Fibroblast of lung (primary cell): ENCODE measurements at regions not wholly inside any gene's neighbourhood (a gene's known extent, or its start where the extent isn't known, plus 50 kb on each side); places are given as distances from the start of the nearest gene placed in this dataset.

Experiments
- DNase-seq, 2 donors: peaks; one replicate each; pipeline versions ENCODE4 v3.0.0 to v3.0.0-alpha.2; 2010; ENCODE audit warnings: low read depth in 2 of 2
- H2AFZ ChIP-seq: 2 replicates; pipeline ENCODE4 v1.5.1; 2012; ENCODE audit warnings: low read length, control low read depth, inconsistent platforms
- H3K27ac ChIP-seq: 2 replicates; pipeline ENCODE4 v1.5.1; 2011; ENCODE audit warnings: low read length, control low read depth; ENCODE audit not compliant: insufficient read depth
- H3K27me3 ChIP-seq: 2 replicates; pipeline ENCODE4 v1.5.1; 2011; ENCODE audit warnings: mild to moderate bottlenecking, low read length; ENCODE audit not compliant: control insufficient read depth, insufficient read depth
- H3K36me3 ChIP-seq: 2 replicates; pipeline ENCODE4 v1.5.1; 2011; ENCODE audit warnings: low read length; ENCODE audit not compliant: control insufficient read depth, insufficient read depth
- H3K4me1 ChIP-seq: 2 replicates; pipeline ENCODE4 v1.5.1; 2011; ENCODE audit warnings: low read length; ENCODE audit not compliant: control insufficient read depth, insufficient read depth; ENCODE audit errors: extremely low read depth
- H3K4me2 ChIP-seq: 2 replicates; pipeline ENCODE4 v1.5.1; 2011; ENCODE audit warnings: low read length, control low read depth; ENCODE audit not compliant: insufficient read depth; ENCODE audit errors: extremely low read depth
- H3K4me3 ChIP-seq, 4 experiments: fragments of 200-600 bp in 1 of 4; sonication (generic) in 1 of 4; replicated peaks in 1 of 4; 2 replicates each; pipeline ENCODE4 v1.5.1; 2011 to 2016; ENCODE audit warnings: low read length in 4 of 4, low read depth in 3 of 4, mild to moderate bottlenecking in 3 of 4, control low read depth in 2 of 4, inconsistent platforms in 1 of 4, mixed read lengths in 1 of 4; ENCODE audit not compliant: insufficient read depth in 1 of 4; ENCODE audit errors: control extremely low read depth in 1 of 4
- H3K79me2 ChIP-seq: 2 replicates; pipeline ENCODE4 v1.5.1; 2012; ENCODE audit warnings: mild to moderate bottlenecking, low read length, inconsistent platforms; ENCODE audit not compliant: control insufficient read depth, insufficient read depth
- H3K9ac ChIP-seq: 2 replicates; pipeline ENCODE4 v1.5.1; 2011; ENCODE audit warnings: mild to moderate bottlenecking, low read length, control low read depth; ENCODE audit not compliant: insufficient read depth
- H3K9me3 ChIP-seq: 2 replicates; pipeline ENCODE4 v1.5.1; 2012; ENCODE audit warnings: low read depth, low read length; ENCODE audit not compliant: control insufficient read depth, insufficient read depth
- H4K20me1 ChIP-seq: 2 replicates; pipeline ENCODE4 v1.5.1; 2011; ENCODE audit warnings: low read length; ENCODE audit not compliant: control insufficient read depth, insufficient read depth; ENCODE audit errors: extremely low read depth
- EZH2 ChIP-seq: IDR thresholded peaks from 2 replicates; pipeline ENCODE4 v1.5.1; 2012; ENCODE audit warnings: low read length, control low read depth, mild to moderate bottlenecking; ENCODE audit errors: missing control alignments
- TF ChIP-seq, protein P1 (sequence below), 2 donors: IDR thresholded peaks in 1 of 2; conservative IDR thresholded peaks in 1 of 2; 1 replicate in 1 of 2; 2 replicates in 1 of 2; pipeline ENCODE4 v1.5.1; 2011 to 2012; ENCODE audit warnings: low read length in 2 of 2, control low read depth in 1 of 2, inconsistent platforms in 1 of 2, low read depth in 1 of 2, mild to moderate bottlenecking in 1 of 2

DNA sequence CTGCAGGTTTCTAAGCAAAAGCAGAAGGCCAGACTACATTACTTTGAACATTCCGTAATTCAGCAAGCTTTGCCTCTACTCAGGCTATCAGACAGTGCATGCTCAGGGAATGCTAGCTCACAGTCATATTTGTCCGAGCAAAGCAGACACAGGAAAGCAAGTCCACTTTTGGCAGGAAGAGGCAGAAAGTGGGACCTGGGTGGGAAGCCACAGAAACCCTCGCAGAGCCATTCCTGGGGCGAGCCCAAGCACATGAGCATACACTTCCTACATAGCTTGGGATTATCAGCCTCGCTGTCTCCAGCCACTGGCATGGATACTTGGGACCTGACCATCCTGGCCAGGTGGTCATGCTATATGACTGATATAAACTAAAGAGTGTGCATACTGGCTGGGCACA lies 113.3 kb downstream of the TRIM29 start:
- Histone ChIP-seq H3K79me2 (no peaks in the 10 kb centered on the region), H3K27ac (no peak overlapping the region), H3K9ac (no peak overlapping the region), H3K27me3 (no peaks in the 10 kb centered on the region), H4K20me1 (peaks cover 2% of the 10 kb centered on the region), H3K36me3 (no peaks in the 10 kb centered on the region), H3K4me3 (no peak overlapping the region), H2AFZ (no peak overlapping the region), H3K9me3 (no peaks in the 10 kb centered on the region), H3K4me1 (no peaks in the 10 kb centered on the region), H3K4me2 (no peak overlapping the region)
- DNase-seq: no peak
- TF ChIP-seq EZH2: no peak
- TF ChIP-seq, protein P1, sequence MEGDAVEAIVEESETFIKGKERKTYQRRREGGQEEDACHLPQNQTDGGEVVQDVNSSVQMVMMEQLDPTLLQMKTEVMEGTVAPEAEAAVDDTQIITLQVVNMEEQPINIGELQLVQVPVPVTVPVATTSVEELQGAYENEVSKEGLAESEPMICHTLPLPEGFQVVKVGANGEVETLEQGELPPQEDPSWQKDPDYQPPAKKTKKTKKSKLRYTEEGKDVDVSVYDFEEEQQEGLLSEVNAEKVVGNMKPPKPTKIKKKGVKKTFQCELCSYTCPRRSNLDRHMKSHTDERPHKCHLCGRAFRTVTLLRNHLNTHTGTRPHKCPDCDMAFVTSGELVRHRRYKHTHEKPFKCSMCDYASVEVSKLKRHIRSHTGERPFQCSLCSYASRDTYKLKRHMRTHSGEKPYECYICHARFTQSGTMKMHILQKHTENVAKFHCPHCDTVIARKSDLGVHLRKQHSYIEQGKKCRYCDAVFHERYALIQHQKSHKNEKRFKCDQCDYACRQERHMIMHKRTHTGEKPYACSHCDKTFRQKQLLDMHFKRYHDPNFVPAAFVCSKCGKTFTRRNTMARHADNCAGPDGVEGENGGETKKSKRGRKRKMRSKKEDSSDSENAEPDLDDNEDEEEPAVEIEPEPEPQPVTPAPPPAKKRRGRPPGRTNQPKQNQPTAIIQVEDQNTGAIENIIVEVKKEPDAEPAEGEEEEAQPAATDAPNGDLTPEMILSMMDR (conservative IDR thresholded peaks at IDR 0.05 in 1 of 2, IDR thresholded peaks at IDR 0.05 in 1 of 2; ENCODE audit: low read depth in 1 of 2, low read length in 2 of 2): no peak

DNA sequence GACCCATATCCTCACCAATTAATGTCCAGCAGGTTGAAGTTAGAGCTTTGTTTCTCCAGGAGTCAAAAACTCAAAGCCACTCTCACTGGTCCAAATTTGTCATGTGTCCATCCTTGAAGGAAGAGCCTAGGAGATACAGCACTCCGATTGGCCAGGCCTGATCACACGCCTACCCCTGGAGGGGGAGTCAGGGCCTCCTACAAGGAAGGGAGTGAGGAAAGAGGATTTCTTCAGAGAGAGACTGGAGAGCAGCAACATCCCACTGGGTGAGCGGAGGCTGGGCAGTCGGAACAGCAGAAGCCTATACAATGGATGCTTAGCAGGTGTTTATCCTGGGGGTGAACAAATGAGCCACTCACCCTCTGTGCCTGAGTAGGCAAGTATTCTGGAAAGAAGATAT lies 113.9 kb downstream of the TRIM29 start:
- Histone ChIP-seq H3K27me3 (no peaks in the 10 kb centered on the region), H3K79me2 (no peaks in the 10 kb centered on the region)
- no peak for DNase-seq

DNA sequence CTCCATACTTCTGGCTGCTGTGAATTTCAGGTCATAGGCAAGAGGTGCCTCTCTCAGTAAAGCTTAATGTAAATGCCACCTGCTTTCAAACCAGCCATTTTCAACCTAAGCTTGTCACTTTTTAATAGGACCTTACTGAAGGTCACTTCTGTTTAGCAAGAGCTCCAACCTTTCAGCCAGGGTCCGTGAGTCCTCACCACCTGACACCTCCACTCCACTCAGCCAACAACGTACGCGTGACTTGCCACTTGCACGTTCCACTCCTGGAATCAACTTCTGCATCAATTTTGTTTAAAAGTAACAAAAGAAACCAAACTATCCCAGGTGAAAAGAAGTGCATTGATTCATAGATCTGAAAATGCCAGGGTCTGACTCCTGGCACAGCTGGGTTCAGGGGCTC lies 114.4 kb downstream of the TRIM29 start:
- H3K4me1 ChIP-seq: no peaks in the 10 kb centered on the region
- no peak overlapping the region for H3K27ac ChIP-seq
- H3K9me3 ChIP-seq: no peaks in the 10 kb centered on the region
- TF ChIP-seq, protein P1 (conservative IDR thresholded peaks at IDR 0.05 in 1 of 2, IDR thresholded peaks at IDR 0.05 in 1 of 2; ENCODE audit: low read depth in 1 of 2, low read length in 2 of 2): no peak
- TF ChIP-seq EZH2: no peak
- H3K4me3 ChIP-seq: no peak overlapping the region
- peaks cover 2% of the 10 kb centered on the region for H4K20me1 ChIP-seq
- no peaks in the 10 kb centered on the region for H3K36me3 ChIP-seq
- no peaks in the 10 kb centered on the region for H3K79me2 ChIP-seq
- H3K27me3 ChIP-seq: no peaks in the 10 kb centered on the region
- DNase-seq: no peak
- no peak overlapping the region for H3K4me2 ChIP-seq
- no peak overlapping the region for H3K9ac ChIP-seq
- H2AFZ ChIP-seq: no peak overlapping the region

More for the DNA sequence above, 113.9 kb downstream of the TRIM29 start:
- H3K36me3 ChIP-seq: no peaks in the 10 kb centered on the region
- TF ChIP-seq, protein P1 (conservative IDR thresholded peaks at IDR 0.05 in 1 of 2, IDR thresholded peaks at IDR 0.05 in 1 of 2; ENCODE audit: low read depth in 1 of 2, low read length in 2 of 2): no peak
- TF ChIP-seq EZH2: no peak
- no peaks in the 10 kb centered on the region for H3K9me3 ChIP-seq
- no peak overlapping the region for H3K9ac ChIP-seq
- H3K4me1 ChIP-seq: no peaks in the 10 kb centered on the region
- H2AFZ ChIP-seq: no peak overlapping the region
- H3K4me3 ChIP-seq: no peak overlapping the region
- peaks cover 2% of the 10 kb centered on the region for H4K20me1 ChIP-seq
- no peak overlapping the region for H3K27ac ChIP-seq
- no peak overlapping the region for H3K4me2 ChIP-seq
